IMR-90 (cell line): ENCODE measurements at regions not wholly inside any gene's neighbourhood (a gene's known extent, or its start where the extent isn't known, plus 50 kb on each side); places are given as distances from the start of the nearest gene placed in this dataset.

Experiments
- CEBPB ChIP-seq: IDR thresholded peaks from 2 replicates; pipeline ENCODE4 v1.6.1; 2012; ENCODE audit warnings: low read depth, low read length, improper control_type of control experiment
- CHD1 ChIP-seq: IDR thresholded peaks from 2 replicates; pipeline ENCODE4 v1.6.1; 2012; ENCODE audit warnings: low read depth, low read length, improper control_type of control experiment
- ELK1 ChIP-seq: fragments of 150-350 bp; IDR thresholded peaks from 2 replicates; pipeline ENCODE4 v1.6.1; 2016; ENCODE audit warnings: low read depth, mild to moderate bottlenecking, low read length, moderate library complexity, borderline replicate concordance
- FOS ChIP-seq: fragments of 150-350 bp; IDR thresholded peaks from 2 replicates; pipeline ENCODE4 v1.6.1; 2016; ENCODE audit warnings: low read depth, low read length
- MAFK ChIP-seq: IDR thresholded peaks from 2 replicates; pipeline ENCODE4 v1.6.1; 2012; ENCODE audit warnings: low read depth, low read length, improper control_type of control experiment
- MAZ ChIP-seq: IDR thresholded peaks from 2 replicates; pipeline ENCODE4 v1.6.1; 2012; ENCODE audit warnings: low read depth, mild to moderate bottlenecking, low read length, improper control_type of control experiment, moderate library complexity, borderline replicate concordance
- MXI1 ChIP-seq: IDR thresholded peaks from 2 replicates; pipeline ENCODE4 v1.6.1; 2012; ENCODE audit warnings: low read depth, mild to moderate bottlenecking, low read length, moderate library complexity, borderline replicate concordance
- POLR2A ChIP-seq: IDR thresholded peaks from 2 replicates; pipeline ENCODE4 v1.6.1; 2012; ENCODE audit warnings: mild to moderate bottlenecking, low read depth, low read length
- RAD21 ChIP-seq: IDR thresholded peaks from 2 replicates; pipeline ENCODE4 v1.6.1; 2012; ENCODE audit warnings: low read length, improper control_type of control experiment
- RFX5 ChIP-seq: IDR thresholded peaks from 2 replicates; pipeline ENCODE4 v1.8.0; 2012; ENCODE audit warnings: low read depth, mild to moderate bottlenecking, low read length, moderate library complexity
- USF2 ChIP-seq: fragments of 150-350 bp; IDR thresholded peaks from 2 replicates; pipeline ENCODE4 v1.6.1; 2017; ENCODE audit warnings: mild to moderate bottlenecking, antibody characterized with exemption, low read length, low read depth
- TF ChIP-seq, protein P1 (sequence below): conservative IDR thresholded peaks from 2 replicates; pipeline ENCODE4 v1.5.1; 2012; ENCODE audit warnings: mild to moderate bottlenecking, low read depth, low read length, improper control_type of control experiment

- TF ChIP-seq, protein P1, sequence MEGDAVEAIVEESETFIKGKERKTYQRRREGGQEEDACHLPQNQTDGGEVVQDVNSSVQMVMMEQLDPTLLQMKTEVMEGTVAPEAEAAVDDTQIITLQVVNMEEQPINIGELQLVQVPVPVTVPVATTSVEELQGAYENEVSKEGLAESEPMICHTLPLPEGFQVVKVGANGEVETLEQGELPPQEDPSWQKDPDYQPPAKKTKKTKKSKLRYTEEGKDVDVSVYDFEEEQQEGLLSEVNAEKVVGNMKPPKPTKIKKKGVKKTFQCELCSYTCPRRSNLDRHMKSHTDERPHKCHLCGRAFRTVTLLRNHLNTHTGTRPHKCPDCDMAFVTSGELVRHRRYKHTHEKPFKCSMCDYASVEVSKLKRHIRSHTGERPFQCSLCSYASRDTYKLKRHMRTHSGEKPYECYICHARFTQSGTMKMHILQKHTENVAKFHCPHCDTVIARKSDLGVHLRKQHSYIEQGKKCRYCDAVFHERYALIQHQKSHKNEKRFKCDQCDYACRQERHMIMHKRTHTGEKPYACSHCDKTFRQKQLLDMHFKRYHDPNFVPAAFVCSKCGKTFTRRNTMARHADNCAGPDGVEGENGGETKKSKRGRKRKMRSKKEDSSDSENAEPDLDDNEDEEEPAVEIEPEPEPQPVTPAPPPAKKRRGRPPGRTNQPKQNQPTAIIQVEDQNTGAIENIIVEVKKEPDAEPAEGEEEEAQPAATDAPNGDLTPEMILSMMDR, result no peak
- TF ChIP-seq POLR2A (no peak), ELK1 (no peak), MXI1 (no peak), CEBPB (no peak), CHD1 (no peak), RAD21 (no peak), USF2 (no peak), MAFK (no peak), FOS (no peak), MAZ (no peak), RFX5 (no peak)
Observed at GRCh38 chr15:94970802-94971201, 739.4 kb downstream of the MCTP2 start.
